ENCODE measurements at regions not wholly inside any gene's neighbourhood (a gene's known extent, or its start where the extent isn't known, plus 50 kb on each side); places are given as distances from the start of the nearest gene placed in this dataset.
"Not testable (repeated sequence)": the region's sequence is repeated elsewhere in the genome, so short reads cannot be mapped to it uniquely, and the experiment has no call there.

- no peaks in the 10 kb centered on the region for H3K9me3 ChIP-seq
- WGBS (ENCODE audit: insufficient coverage, low coverage, low lambda C conversion rate, missing lambda C conversion rate): 70% methylated on average over 2 of the region's 9 CpGs
- intact Hi-C loops (cut with DNase I): no loop called here
- no peaks in the 10 kb centered on the region for H3K27me3 ChIP-seq
- DNase-seq (no peak), ATAC-seq (no peak)
- no peak overlapping the region for H3K4me3 ChIP-seq
- no peak overlapping the region for H3K27ac ChIP-seq
- TF ChIP-seq POLR2A (IDR thresholded peaks at IDR 0.05): no peak
- TF ChIP-seq, protein P1, sequence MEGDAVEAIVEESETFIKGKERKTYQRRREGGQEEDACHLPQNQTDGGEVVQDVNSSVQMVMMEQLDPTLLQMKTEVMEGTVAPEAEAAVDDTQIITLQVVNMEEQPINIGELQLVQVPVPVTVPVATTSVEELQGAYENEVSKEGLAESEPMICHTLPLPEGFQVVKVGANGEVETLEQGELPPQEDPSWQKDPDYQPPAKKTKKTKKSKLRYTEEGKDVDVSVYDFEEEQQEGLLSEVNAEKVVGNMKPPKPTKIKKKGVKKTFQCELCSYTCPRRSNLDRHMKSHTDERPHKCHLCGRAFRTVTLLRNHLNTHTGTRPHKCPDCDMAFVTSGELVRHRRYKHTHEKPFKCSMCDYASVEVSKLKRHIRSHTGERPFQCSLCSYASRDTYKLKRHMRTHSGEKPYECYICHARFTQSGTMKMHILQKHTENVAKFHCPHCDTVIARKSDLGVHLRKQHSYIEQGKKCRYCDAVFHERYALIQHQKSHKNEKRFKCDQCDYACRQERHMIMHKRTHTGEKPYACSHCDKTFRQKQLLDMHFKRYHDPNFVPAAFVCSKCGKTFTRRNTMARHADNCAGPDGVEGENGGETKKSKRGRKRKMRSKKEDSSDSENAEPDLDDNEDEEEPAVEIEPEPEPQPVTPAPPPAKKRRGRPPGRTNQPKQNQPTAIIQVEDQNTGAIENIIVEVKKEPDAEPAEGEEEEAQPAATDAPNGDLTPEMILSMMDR (IDR thresholded peaks at IDR 0.05): no peak
- H3K36me3 ChIP-seq: no peaks in the 10 kb centered on the region
- H3K4me1 ChIP-seq: no peaks in the 10 kb centered on the region
Measured at GRCh38 chr7:152594801-152595200, 81.1 kb downstream of the XRCC2 start.

GRCh38 chr7:152591976-152592375 lies 84.0 kb downstream of the XRCC2 start:
- H3K4me1 ChIP-seq: no peaks in the 10 kb centered on the region
- 93% methylated on average over 3 of the region's 4 CpGs for WGBS (ENCODE audit: insufficient coverage, low coverage, low lambda C conversion rate, missing lambda C conversion rate)

DNA sequence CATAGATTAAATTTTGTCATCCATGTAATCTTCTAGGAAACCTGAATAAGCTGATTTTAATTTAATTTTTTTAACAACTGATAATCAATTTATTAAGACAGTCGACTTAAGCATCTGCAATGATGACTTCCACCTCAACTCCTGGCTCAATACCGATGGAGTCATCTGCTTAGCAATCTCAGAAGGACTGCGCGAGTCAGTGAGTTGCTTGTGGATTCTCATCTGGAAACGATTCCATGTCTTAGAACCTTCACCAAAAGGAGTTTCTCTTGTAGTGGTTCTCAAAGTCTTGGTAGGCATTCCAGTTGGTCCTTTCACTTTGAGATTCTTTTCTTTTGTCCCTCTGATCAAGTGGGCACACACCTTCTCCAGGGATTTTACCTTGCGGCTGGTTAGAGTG lies 85.5 kb downstream of the XRCC2 start:
- Histone ChIP-seq H3K27ac (no peak overlapping the region), H3K27me3 (no peaks in the 10 kb centered on the region), H3K4me3 (no peak overlapping the region), H3K36me3 (no peaks in the 10 kb centered on the region), H3K9me3 (no peaks in the 10 kb centered on the region), H3K4me1 (no peaks in the 10 kb centered on the region)
- TF ChIP-seq, protein P1 (IDR thresholded peaks at IDR 0.05): no peak
- TF ChIP-seq POLR2A (IDR thresholded peaks at IDR 0.05): no peak
- DNase-seq (no peak), ATAC-seq (no peak)
- 77% methylated on average over 6 of the region's 6 CpGs for WGBS (ENCODE audit: insufficient coverage, low coverage, low lambda C conversion rate, missing lambda C conversion rate)
- intact Hi-C loops (cut with DNase I): no loop called here

More at GRCh38 chr7:152591976-152592375, 84.0 kb downstream of the XRCC2 start:
- intact Hi-C loops (cut with DNase I): no loop called here
- TF ChIP-seq POLR2A (IDR thresholded peaks at IDR 0.05): no peak
- TF ChIP-seq, protein P1 (IDR thresholded peaks at IDR 0.05): no peak
- H3K27ac ChIP-seq: no peak overlapping the region
- H3K36me3 ChIP-seq: no peaks in the 10 kb centered on the region
- DNase-seq: no peak
- ATAC-seq: no peak
- H3K27me3 ChIP-seq: no peaks in the 10 kb centered on the region
- no peak overlapping the region for H3K4me3 ChIP-seq
- H3K9me3 ChIP-seq: no peaks in the 10 kb centered on the region

DNA sequence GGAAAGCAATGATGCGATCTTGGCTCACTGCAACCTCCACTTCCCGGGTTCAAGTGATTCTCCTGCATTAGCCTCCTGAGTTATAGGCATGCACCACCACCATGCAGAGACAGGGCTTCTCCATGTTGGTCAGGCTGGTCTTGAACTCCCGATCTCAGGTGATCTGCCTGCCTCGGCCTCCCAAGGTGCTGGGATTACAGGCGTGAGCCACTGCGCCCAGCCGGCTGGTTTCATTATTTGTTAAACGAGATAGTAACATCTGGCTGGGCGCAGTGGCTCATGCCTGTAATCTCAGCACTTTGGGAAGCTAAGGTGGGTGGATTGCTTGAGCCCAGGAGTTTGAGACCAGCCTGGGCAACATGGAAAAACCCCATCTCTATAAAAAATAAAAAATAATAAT lies 86.1 kb downstream of the XRCC2 start:
- H3K36me3 ChIP-seq; H3K9me3 ChIP-seq; intact Hi-C loops (cut with DNase I); H3K27me3 ChIP-seq; H3K4me1 ChIP-seq; H3K4me3 ChIP-seq; H3K27ac ChIP-seq; DNase-seq; ATAC-seq: not testable (repeated sequence)
- 92% methylated on average over 4 of the region's 9 CpGs for WGBS (ENCODE audit: insufficient coverage, low coverage, low lambda C conversion rate, missing lambda C conversion rate)

DNA sequence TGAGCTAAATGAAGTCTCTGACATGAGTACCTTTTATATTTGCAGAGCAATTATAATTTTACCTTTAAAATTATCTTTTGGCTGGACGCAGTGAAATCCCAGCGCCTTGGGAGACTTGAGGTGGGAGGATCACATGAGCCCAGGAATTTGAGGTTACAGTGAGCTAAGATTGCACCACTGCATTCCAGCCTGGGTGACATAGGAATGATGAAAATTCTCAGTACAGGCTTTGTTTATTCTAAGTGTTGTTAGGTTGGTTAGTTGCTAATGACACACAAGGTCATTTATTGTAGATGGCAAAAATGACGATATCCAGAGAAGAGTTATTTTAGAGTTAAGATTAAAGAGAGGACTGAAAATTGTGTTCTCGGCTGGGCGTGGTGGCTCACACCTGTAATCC lies 87.6 kb downstream of the XRCC2 start:
- 64% methylated on average over 5 of the region's 5 CpGs for WGBS (ENCODE audit: insufficient coverage, low coverage, low lambda C conversion rate, missing lambda C conversion rate)
- Histone ChIP-seq H3K36me3 (no peaks in the 10 kb centered on the region), H3K27me3 (no peaks in the 10 kb centered on the region), H3K9me3 (no peaks in the 10 kb centered on the region), H3K4me1 (no peaks in the 10 kb centered on the region), H3K4me3 (no peak overlapping the region), H3K27ac (no peak overlapping the region)
- TF ChIP-seq, protein P1 (IDR thresholded peaks at IDR 0.05): no peak
- no peak for TF ChIP-seq POLR2A (IDR thresholded peaks at IDR 0.05)
- DNase-seq (no peak), ATAC-seq (no peak)
- intact Hi-C loops (cut with DNase I): no loop called here

Data from right lobe of liver (tissue), 6 donors.